ENCODE measurements at regions not wholly inside any gene's neighbourhood (a gene's known extent, or its start where the extent isn't known, plus 50 kb on each side); places are given as distances from the start of the nearest gene placed in this dataset.

DNA sequence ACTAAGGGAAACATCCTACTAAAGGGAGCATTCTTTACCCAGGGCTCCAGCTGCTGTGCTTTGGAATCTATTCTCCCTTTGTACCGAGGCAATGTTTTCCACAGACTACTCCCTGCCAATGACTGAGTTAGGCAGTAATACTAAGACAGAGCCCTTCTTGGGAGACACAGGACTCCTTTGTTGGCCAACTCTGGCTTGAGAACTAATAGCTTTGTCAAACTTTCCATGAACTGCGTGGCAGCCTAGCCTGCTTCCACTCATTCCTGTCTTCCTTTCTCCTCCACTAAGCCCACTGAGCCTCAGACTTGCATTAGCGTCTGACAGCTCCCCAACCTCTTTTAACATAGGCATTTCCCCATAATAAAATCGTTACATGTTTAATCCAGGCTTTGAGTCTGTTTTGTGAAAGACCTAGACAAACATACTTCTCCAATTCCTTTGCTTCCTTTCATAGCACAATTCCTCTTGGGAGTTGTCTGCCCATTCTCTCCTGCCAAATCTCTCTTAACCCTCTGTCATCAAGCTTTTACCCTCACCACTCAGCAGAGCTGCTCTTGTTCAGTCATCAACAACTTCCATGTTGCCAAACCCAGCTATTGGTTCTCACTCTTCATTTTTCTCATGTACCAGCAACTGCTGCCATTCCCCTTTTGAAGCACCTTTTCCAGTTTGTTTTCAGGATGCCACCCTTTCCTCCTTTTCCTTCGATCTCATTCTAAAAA, 300.3 kb upstream of the IGFBP7 start:
- H2BK12ac ChIP-seq (ENCODE audit: insufficient read length, low read depth, low read length): no peak overlapping the region
- H3K56ac ChIP-seq (ENCODE audit: insufficient read length, low read depth, low read length): no peak overlapping the region
- no peak overlapping the region for H2BK120ac ChIP-seq (ENCODE audit: low read depth, low read length, poor library complexity, severe bottlenecking)
- H3K4me2 ChIP-seq (ENCODE audit: insufficient read depth, insufficient read length, low read length): no peak overlapping the region
- no peak overlapping the region for H4K8ac ChIP-seq (replicated peaks; ENCODE audit: insufficient read length, low read depth, low read length)
- no peak overlapping the region for H3K18ac ChIP-seq (ENCODE audit: insufficient read length, low read depth, low read length)
- H4K20me1 ChIP-seq (ENCODE audit: control insufficient read depth, insufficient read depth, insufficient read length): no peaks in the 10 kb centered on the region
- no peaks in the 10 kb centered on the region for H3K36me3 Mint-ChIP-seq (ENCODE audit: insufficient read depth in 1 of 3, low read depth in 3 of 3)
- H2BK15ac ChIP-seq (ENCODE audit: low read depth, low read length): no peak overlapping the region
- H3K27ac ChIP-seq (ENCODE audit: insufficient read length, low read depth, low read length): no peak overlapping the region
- no peak overlapping the region for H4K91ac ChIP-seq (ENCODE audit: insufficient read length, low read depth, low read length)
- no peaks in the 10 kb centered on the region for H3K27me3 ChIP-seq (ENCODE audit: insufficient read depth, low read length)
- H2BK5ac ChIP-seq (ENCODE audit: insufficient read length, low read length): no peak overlapping the region
- no peak for DNase-seq
- no peak overlapping the region for H2BK20ac ChIP-seq (ENCODE audit: low read depth, low read length, poor library complexity, severe bottlenecking)
- H4K5ac ChIP-seq (ENCODE audit: insufficient read length, low read depth, low read length): no peak overlapping the region
- H3K14ac ChIP-seq (ENCODE audit: insufficient read depth, low read length): no peak overlapping the region
- H3K79me2 ChIP-seq (ENCODE audit: insufficient read depth, low read length): no peaks in the 10 kb centered on the region
- no peaks in the 10 kb centered on the region for H3K9me3 Mint-ChIP-seq
- no peak overlapping the region for H3K9ac ChIP-seq (ENCODE audit: extremely low read depth, insufficient read length, low read length)
- no peak overlapping the region for H3K4me3 Mint-ChIP-seq
- H3K27ac Mint-ChIP-seq: no peak overlapping the region
- no peaks in the 10 kb centered on the region for H3K4me1 Mint-ChIP-seq
- H3K4ac ChIP-seq (ENCODE audit: low read depth, low read length): no peak overlapping the region
- no peak overlapping the region for H2AFZ ChIP-seq (ENCODE audit: low read length)
- H3K23ac ChIP-seq (ENCODE audit: insufficient read length, low read depth, low read length): no peak overlapping the region
- no peaks in the 10 kb centered on the region for H3K23me2 ChIP-seq (ENCODE audit: insufficient read length, low read depth, low read length, poor library complexity, severe bottlenecking)
- WGBS (ENCODE audit: extremely low coverage, insufficient read length, low lambda C conversion rate): no CpG with 5 or more reads among the region's 5 CpGs
- TF ChIP-seq CTCF (conservative IDR thresholded peaks at IDR 0.05): no peak
- H3K27me3 Mint-ChIP-seq (ENCODE audit: low read depth): no peaks in the 10 kb centered on the region; the same call in 1 of the 2 replicates
- no peaks in the 10 kb centered on the region for H3K79me1 ChIP-seq (ENCODE audit: insufficient read depth, low read depth, low read length, poor library complexity, severe bottlenecking)
- H3K4me1 ChIP-seq (ENCODE audit: insufficient read depth, low read length): no peaks in the 10 kb centered on the region; the same call in 1 of the 2 replicates
- no peak overlapping the region for H2AK5ac ChIP-seq (ENCODE audit: insufficient read length, low read length)
- H3K9me3 ChIP-seq (ENCODE audit: control insufficient read depth, low read depth, low read length): no peaks in the 10 kb centered on the region
- H3T11ph ChIP-seq (ENCODE audit: low read length): no peak overlapping the region
